ENCODE measurements at regions not wholly inside any gene's neighbourhood (a gene's known extent, or its start where the extent isn't known, plus 50 kb on each side); places are given as distances from the start of the nearest gene placed in this dataset.

GRCh38 chr13:90230311-90230710 lies 1117.2 kb upstream of the MIR17HG start:
- H3K36me3 ChIP-seq (ENCODE audit: control insufficient read depth, low read length) = no peaks in the 10 kb centered on the region
- H3K27me3 ChIP-seq (ENCODE audit: control insufficient read depth, low read length) = no peaks in the 10 kb centered on the region
- no peaks in the 10 kb centered on the region for H3K4me1 ChIP-seq (ENCODE audit: control insufficient read depth, low read length)
- no peaks in the 10 kb centered on the region for H3K9me3 ChIP-seq (ENCODE audit: control insufficient read depth, insufficient read depth, low read length)
- no peak overlapping the region for H3K27ac ChIP-seq (ENCODE audit: low read depth, low read length)
- H4K20me1 ChIP-seq (ENCODE audit: control insufficient read depth, insufficient read depth, low read depth, low read length) = no peaks in the 10 kb centered on the region
- no peak overlapping the region for H3K4me3 ChIP-seq (ENCODE audit: low read length)
- H3K4me2 ChIP-seq (ENCODE audit: low read length) = no peak overlapping the region
- no peaks in the 10 kb centered on the region for H3F3A ChIP-seq (ENCODE audit: control insufficient read depth, insufficient read depth)
- H3K79me2 ChIP-seq (ENCODE audit: control insufficient read depth, low read length) = no peaks in the 10 kb centered on the region
- TF ChIP-seq CTCF (IDR thresholded peaks at IDR 0.05; ENCODE audit: low read depth, low read length, poor library complexity, severe bottlenecking) (no peak), EZH2phosphoT487 (IDR thresholded peaks at IDR 0.05; ENCODE audit: borderline replicate concordance, low read length) (no peak)
- no peaks in the 10 kb centered on the region for H3K9me2 ChIP-seq (replicated peaks; ENCODE audit: control insufficient read depth, low read length)

DNA sequence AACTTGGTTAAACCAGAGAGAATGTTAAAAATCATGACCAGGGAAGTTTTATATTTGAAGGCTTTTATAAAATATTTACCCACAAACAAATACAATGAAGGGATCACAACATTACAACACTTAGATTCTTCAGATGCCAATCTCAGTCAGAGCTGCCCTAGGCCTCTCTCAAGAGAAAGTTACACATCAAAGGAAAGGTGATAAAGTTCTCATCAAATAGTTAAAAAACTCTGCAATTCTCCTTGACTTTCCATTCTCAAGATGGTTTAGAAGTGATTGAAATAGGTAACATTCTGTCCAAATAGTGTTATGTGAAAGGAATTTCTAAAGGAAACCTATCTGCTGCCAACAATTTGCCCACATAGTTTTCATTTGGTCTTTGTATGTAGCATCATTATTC lies 1115.2 kb upstream of the MIR17HG start:
- TF ChIP-seq EZH2phosphoT487 (IDR thresholded peaks at IDR 0.05; ENCODE audit: borderline replicate concordance, low read length) = no peak
- TF ChIP-seq CTCF (IDR thresholded peaks at IDR 0.05; ENCODE audit: low read depth, low read length, poor library complexity, severe bottlenecking) = no peak
- H3F3A ChIP-seq (ENCODE audit: control insufficient read depth, insufficient read depth) = no peaks in the 10 kb centered on the region

GRCh38 chr13:90233933-90234672 lies 1113.4 kb upstream of the MIR17HG start:
- Histone ChIP-seq H3K4me3 (ENCODE audit: low read length) (no peak overlapping the region), H3K9me2 (replicated peaks; ENCODE audit: control insufficient read depth, low read length) (no peaks in the 10 kb centered on the region), H3K79me2 (ENCODE audit: control insufficient read depth, low read length) (no peaks in the 10 kb centered on the region), H3K27ac (ENCODE audit: low read depth, low read length) (no peak overlapping the region), H3K4me1 (ENCODE audit: control insufficient read depth, low read length) (no peaks in the 10 kb centered on the region), H3F3A (ENCODE audit: control insufficient read depth, insufficient read depth) (no peaks in the 10 kb centered on the region), H3K4me2 (ENCODE audit: low read length) (no peak overlapping the region), H3K36me3 (ENCODE audit: control insufficient read depth, low read length) (no peaks in the 10 kb centered on the region), H3K9me3 (ENCODE audit: control insufficient read depth, insufficient read depth, low read length) (no peaks in the 10 kb centered on the region), H3K27me3 (ENCODE audit: control insufficient read depth, low read length) (no peaks in the 10 kb centered on the region), H4K20me1 (ENCODE audit: control insufficient read depth, insufficient read depth, low read depth, low read length) (no peaks in the 10 kb centered on the region)
- no peak for TF ChIP-seq CTCF (IDR thresholded peaks at IDR 0.05; ENCODE audit: low read depth, low read length, poor library complexity, severe bottlenecking)
- no peak for TF ChIP-seq EZH2phosphoT487 (IDR thresholded peaks at IDR 0.05; ENCODE audit: borderline replicate concordance, low read length)

More for the DNA sequence above, 1115.2 kb upstream of the MIR17HG start:
- Histone ChIP-seq H3K79me2 (ENCODE audit: control insufficient read depth, low read length) (no peaks in the 10 kb centered on the region), H3K36me3 (ENCODE audit: control insufficient read depth, low read length) (no peaks in the 10 kb centered on the region), H3K27me3 (ENCODE audit: control insufficient read depth, low read length) (no peaks in the 10 kb centered on the region), H3K4me1 (ENCODE audit: control insufficient read depth, low read length) (no peaks in the 10 kb centered on the region), H3K9me2 (replicated peaks; ENCODE audit: control insufficient read depth, low read length) (no peaks in the 10 kb centered on the region), H3K4me2 (ENCODE audit: low read length) (no peak overlapping the region), H4K20me1 (ENCODE audit: control insufficient read depth, insufficient read depth, low read depth, low read length) (no peaks in the 10 kb centered on the region), H3K4me3 (ENCODE audit: low read length) (no peak overlapping the region), H3K27ac (ENCODE audit: low read depth, low read length) (no peak overlapping the region), H3K9me3 (ENCODE audit: control insufficient read depth, insufficient read depth, low read length) (no peaks in the 10 kb centered on the region)
